Loucy (cell line): ENCODE measurements at regions not wholly inside any gene's neighbourhood (a gene's known extent, or its start where the extent isn't known, plus 50 kb on each side); places are given as distances from the start of the nearest gene placed in this dataset.

Experiments
- H2AFZ ChIP-seq: fragments of 200-600 bp; sonication (generic); 2 replicates; pipeline ENCODE4 v1.6.0; 2016; ENCODE audit warnings: antibody characterized with exemption, mild to moderate bottlenecking, low read length, moderate library complexity
- H3F3A ChIP-seq: fragments of 200-600 bp; 2 replicates; pipeline ENCODE4 v1.6.0; 2016; ENCODE audit warnings: antibody characterized with exemption, low read depth, mild to moderate bottlenecking
- H3K27me3 ChIP-seq: fragments of 200-600 bp; sonication (generic); 2 replicates; pipeline ENCODE4 v1.6.1; 2014; ENCODE audit warnings: low read length, mild to moderate bottlenecking; ENCODE audit not compliant: insufficient read depth, poor library complexity, severe bottlenecking
- H3K36me3 ChIP-seq: fragments of 200-600 bp; sonication (generic); 2 replicates; pipeline ENCODE4 v1.6.1; 2016; ENCODE audit warnings: low read length; ENCODE audit not compliant: insufficient read depth
- H3K4me1 ChIP-seq: fragments of 200-600 bp; sonication (generic); 2 replicates; pipeline ENCODE4 v1.5.1; 2014; ENCODE audit warnings: low read length, mild to moderate bottlenecking; ENCODE audit not compliant: insufficient read depth, poor library complexity, severe bottlenecking
- H3K4me2 ChIP-seq: fragments of 200-600 bp; sonication (generic); 2 replicates; pipeline ENCODE4 v1.6.0; 2014; ENCODE audit warnings: antibody characterized with exemption, low read length, low read depth, mild to moderate bottlenecking; ENCODE audit not compliant: poor library complexity, severe bottlenecking
- H3K4me3 ChIP-seq: fragments of 200-600 bp; sonication (generic); 2 replicates; pipeline ENCODE4 v1.5.1; 2014; ENCODE audit warnings: low read length, mild to moderate bottlenecking, mixed read lengths; ENCODE audit not compliant: poor library complexity, severe bottlenecking
- H3K79me2 ChIP-seq: fragments of 200-600 bp; sonication (generic); 2 replicates; pipeline ENCODE4 v1.6.1; 2014; ENCODE audit warnings: low read length; ENCODE audit not compliant: insufficient read depth
- H3K9ac ChIP-seq: fragments of 200-600 bp; sonication (generic); 2 replicates; pipeline ENCODE4 v1.6.0; 2014; ENCODE audit warnings: mild to moderate bottlenecking, low read depth, low read length, moderate library complexity; ENCODE audit not compliant: poor library complexity, severe bottlenecking
- H3K9me2 ChIP-seq: fragments of 200-600 bp; sonication (generic); replicated peaks from 2 replicates; pipeline ENCODE4 v1.6.1; 2016; ENCODE audit warnings: low read depth, low read length, mixed read lengths
- H3K9me3 ChIP-seq: fragments of 200-600 bp; sonication (generic); 2 replicates; pipeline ENCODE4 v1.6.1; 2014; ENCODE audit warnings: mild to moderate bottlenecking, antibody characterized with exemption, low read length, low read depth; ENCODE audit not compliant: insufficient read depth
- H4K20me1 ChIP-seq: fragments of 200-600 bp; sonication (generic); 2 replicates; pipeline ENCODE4 v1.6.0; 2014; ENCODE audit warnings: antibody characterized with exemption, low read length, mild to moderate bottlenecking; ENCODE audit not compliant: insufficient read depth, poor library complexity, severe bottlenecking
- CTCF ChIP-seq: fragments of 200-600 bp; sonication (generic); conservative IDR thresholded peaks from 2 replicates; pipeline ENCODE4 v1.5.1; 2014; ENCODE audit warnings: mild to moderate bottlenecking, antibody characterized with exemption, low read length
- EZH2phosphoT487 ChIP-seq: fragments of 200-600 bp; IDR thresholded peaks from 2 replicates; pipeline ENCODE4 v1.6.1; 2018; ENCODE audit warnings: antibody characterized with exemption, mild to moderate bottlenecking, moderate library complexity, borderline replicate concordance

- Histone ChIP-seq H3K9me3 (peaks cover 6% of the 10 kb centered on the region; the same call in 1 of the 2 replicates), H3K79me2 (no peaks in the 10 kb centered on the region), H4K20me1 (no peaks in the 10 kb centered on the region), H2AFZ (no peak overlapping the region), H3K36me3 (no peaks in the 10 kb centered on the region), H3K27me3 (no peaks in the 10 kb centered on the region), H3K4me2 (no peak overlapping the region), H3K9ac (no peak overlapping the region), H3F3A (no peaks in the 10 kb centered on the region), H3K9me2 (no peaks in the 10 kb centered on the region), H3K4me1 (no peaks in the 10 kb centered on the region), H3K4me3 (no peak overlapping the region)
- TF ChIP-seq CTCF (no peak), EZH2phosphoT487 (no peak)
These were observed 358.6 kb upstream of the FOXG1 start for GRCh38 chr14:28407996-28408395.

DNA sequence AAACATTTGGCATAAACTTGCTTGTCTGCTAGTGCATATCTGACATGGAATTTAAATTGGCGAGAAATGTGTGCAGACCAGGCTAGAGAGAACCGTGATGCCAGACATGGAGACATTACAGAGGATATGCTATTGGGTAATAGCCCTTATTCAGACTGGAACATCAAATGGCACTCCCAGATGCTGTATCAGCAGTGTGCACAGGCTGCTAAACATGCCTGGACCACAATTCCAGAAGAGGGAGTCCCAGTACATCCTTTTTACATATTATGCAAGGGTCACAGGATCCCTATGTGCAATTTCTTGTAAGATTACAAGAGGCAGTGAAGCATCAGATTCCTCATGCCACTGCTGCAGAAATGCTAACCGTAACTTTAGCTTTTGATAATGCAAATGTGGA lies 354.5 kb upstream of the FOXG1 start:
- Histone ChIP-seq H3K4me2 (no peak overlapping the region), H3K4me1 (no peaks in the 10 kb centered on the region), H3K79me2 (no peaks in the 10 kb centered on the region), H3K27me3 (no peaks in the 10 kb centered on the region), H3K9ac (no peak overlapping the region), H3F3A (no peaks in the 10 kb centered on the region), H3K4me3 (no peak overlapping the region), H2AFZ (no peak overlapping the region), H3K9me3 (no peaks in the 10 kb centered on the region), H4K20me1 (no peaks in the 10 kb centered on the region), H3K9me2 (no peaks in the 10 kb centered on the region), H3K36me3 (no peaks in the 10 kb centered on the region)
- TF ChIP-seq EZH2phosphoT487 = no peak
- no peak for TF ChIP-seq CTCF

- H3K79me2 ChIP-seq = no peaks in the 10 kb centered on the region
- H3K36me3 ChIP-seq = no peaks in the 10 kb centered on the region
- no peak overlapping the region for H3K9ac ChIP-seq
- H2AFZ ChIP-seq = no peak overlapping the region
- no peaks in the 10 kb centered on the region for H3F3A ChIP-seq
- H3K4me1 ChIP-seq = no peaks in the 10 kb centered on the region
- H3K9me2 ChIP-seq = no peaks in the 10 kb centered on the region
- TF ChIP-seq EZH2phosphoT487 (no peak), CTCF (no peak)
- H3K4me2 ChIP-seq = no peak overlapping the region
- H4K20me1 ChIP-seq = no peaks in the 10 kb centered on the region
- no peaks in the 10 kb centered on the region for H3K9me3 ChIP-seq
- H3K27me3 ChIP-seq = no peaks in the 10 kb centered on the region
- no peak overlapping the region for H3K4me3 ChIP-seq
These were observed 339.6 kb upstream of the FOXG1 start for GRCh38 chr14:28426960-28427359.
